ENCODE measurements at regions not wholly inside any gene's neighbourhood (a gene's known extent, or its start where the extent isn't known, plus 50 kb on each side); places are given as distances from the start of the nearest gene placed in this dataset.
A peak's percentile ranks its signal among the peaks of the same experiment; 100 is the strongest.

DNA sequence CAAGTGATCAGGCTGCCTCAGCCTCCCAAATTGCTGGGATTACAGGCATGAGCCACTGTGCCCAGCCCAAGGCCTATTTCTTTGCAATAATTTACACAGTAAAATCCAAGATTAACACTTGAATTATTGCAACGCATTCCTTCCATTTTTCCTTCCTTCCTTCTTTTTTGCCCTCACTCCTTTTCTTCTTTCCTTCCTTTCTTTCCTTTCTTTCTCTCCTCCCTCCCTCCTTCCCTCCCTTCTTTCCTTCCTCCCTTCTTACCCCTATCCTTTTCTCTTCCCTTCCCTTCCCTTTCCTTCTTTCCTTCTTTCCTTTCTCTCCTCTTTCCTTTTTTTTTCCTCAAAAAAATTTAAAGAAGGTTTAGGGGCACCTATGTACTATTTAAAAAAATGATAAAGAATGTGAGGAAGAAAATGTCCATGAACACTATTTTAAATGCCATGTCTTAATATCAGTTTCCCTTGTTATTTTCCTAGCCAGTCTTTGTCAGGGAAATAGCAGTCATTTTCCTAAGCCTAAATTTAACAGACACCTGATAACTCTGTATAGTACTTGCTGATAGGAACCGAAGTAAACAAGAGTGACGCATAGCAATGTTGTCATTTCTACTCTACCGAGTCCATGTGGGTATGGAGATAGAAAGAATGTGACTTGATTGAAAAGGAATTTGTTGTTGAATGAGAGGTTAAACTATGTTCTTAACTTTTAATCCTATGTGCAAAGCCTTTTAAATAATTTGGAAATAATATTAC lies 79.8 kb upstream of the HMCN1 start:
- H3K4me3 ChIP-seq: no peak overlapping the region
- no peak overlapping the region for H3K27ac ChIP-seq
- H3K4me1 ChIP-seq: peaks cover 15% of the 10 kb centered on the region
- no peak for TF ChIP-seq JUN (IDR thresholded peaks at IDR 0.05)
- TF ChIP-seq KDM5A (IDR thresholded peaks at IDR 0.05): no peak
- no peak for TF ChIP-seq CBX8 (IDR thresholded peaks at IDR 0.05)
- no peak for TF ChIP-seq CEBPB (IDR thresholded peaks at IDR 0.05)
- TF ChIP-seq, protein P1, sequence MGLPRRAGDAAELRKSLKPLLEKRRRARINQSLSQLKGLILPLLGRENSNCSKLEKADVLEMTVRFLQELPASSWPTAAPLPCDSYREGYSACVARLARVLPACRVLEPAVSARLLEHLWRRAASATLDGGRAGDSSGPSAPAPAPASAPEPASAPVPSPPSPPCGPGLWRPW (IDR thresholded peaks at IDR 0.05): no peak
- TF ChIP-seq BHLHE40 (IDR thresholded peaks at IDR 0.05; ENCODE audit: low read depth, low read length): no peak
- TF ChIP-seq GATA3 (IDR thresholded peaks at IDR 0.05; ENCODE audit: borderline replicate concordance): no peak
- TF ChIP-seq EHMT2 (IDR thresholded peaks at IDR 0.05; ENCODE audit: low read depth): no peak
- ChIA-PET CTCF (no interaction called here), POLR2A (no interaction called here)
- WGBS (ENCODE audit: missing lambda C conversion rate): 70% methylated on average over 4 of the region's 4 CpGs
- FAIRE-seq (no peak), ATAC-seq (no peak), DNase-seq (ENCODE audit: low read depth in 1 of 2, low spot score in 1 of 2) (no peak)
- H3K4me2 ChIP-seq: no peak overlapping the region
- H3K9me3 ChIP-seq: no peaks in the 10 kb centered on the region

GRCh38 chr1:185653615-185654014 lies 80.6 kb upstream of the HMCN1 start:
- no peak for TF ChIP-seq RFX5 (IDR thresholded peaks at IDR 0.05)
- TF ChIP-seq ZSCAN20 (CRISPR knock-in tag; IDR thresholded peaks at IDR 0.05): no peak

GRCh38 chr1:185652348-185652747 lies 81.8 kb upstream of the HMCN1 start:
- ATAC-seq (peak in 1 of 2 experiments; percentile 65; a peak in 2 of 6 replicates), DNase-seq (ENCODE audit: low read depth in 1 of 2, low spot score in 1 of 2) (peak in 1 of 2 experiments; percentile 53), FAIRE-seq (no peak)
- WGBS (ENCODE audit: missing lambda C conversion rate): 74% methylated on average over 2 of the region's 2 CpGs
- CTCF ChIA-PET: interaction anchor here (0.6 to 3.0 kb wide), 4 partner anchors 13 to 160 kb away, joined by 3 to 10 read pairs (median 4); no protein-coding TSS in a partner anchor
- H3K4me2 ChIP-seq: no peak overlapping the region
- POLR2A ChIA-PET: interaction anchor here (1.0 kb wide), 1 partner anchor 335 kb away, joined by 6 read pairs; the partner anchor contains the start of gene IVNS1ABP
- peaks cover 5% of the 10 kb centered on the region; the same call in 2 of the 3 replicates for H3K9me3 ChIP-seq
- no peak overlapping the region for H3K4me3 ChIP-seq
- peak; percentile 83; the same call in 1 of the 2 replicates for TF ChIP-seq ESRRA (IDR thresholded peaks at IDR 0.05; ENCODE audit: borderline replicate concordance, low read length)
- peak in 1 of 2 experiments; percentile 53; a peak in 2 of 5 replicates for TF ChIP-seq RAD21 (conservative IDR thresholded peaks at IDR 0.05 in 1 of 2, IDR thresholded peaks at IDR 0.05 in 1 of 2)
- TF ChIP-seq, protein P2, sequence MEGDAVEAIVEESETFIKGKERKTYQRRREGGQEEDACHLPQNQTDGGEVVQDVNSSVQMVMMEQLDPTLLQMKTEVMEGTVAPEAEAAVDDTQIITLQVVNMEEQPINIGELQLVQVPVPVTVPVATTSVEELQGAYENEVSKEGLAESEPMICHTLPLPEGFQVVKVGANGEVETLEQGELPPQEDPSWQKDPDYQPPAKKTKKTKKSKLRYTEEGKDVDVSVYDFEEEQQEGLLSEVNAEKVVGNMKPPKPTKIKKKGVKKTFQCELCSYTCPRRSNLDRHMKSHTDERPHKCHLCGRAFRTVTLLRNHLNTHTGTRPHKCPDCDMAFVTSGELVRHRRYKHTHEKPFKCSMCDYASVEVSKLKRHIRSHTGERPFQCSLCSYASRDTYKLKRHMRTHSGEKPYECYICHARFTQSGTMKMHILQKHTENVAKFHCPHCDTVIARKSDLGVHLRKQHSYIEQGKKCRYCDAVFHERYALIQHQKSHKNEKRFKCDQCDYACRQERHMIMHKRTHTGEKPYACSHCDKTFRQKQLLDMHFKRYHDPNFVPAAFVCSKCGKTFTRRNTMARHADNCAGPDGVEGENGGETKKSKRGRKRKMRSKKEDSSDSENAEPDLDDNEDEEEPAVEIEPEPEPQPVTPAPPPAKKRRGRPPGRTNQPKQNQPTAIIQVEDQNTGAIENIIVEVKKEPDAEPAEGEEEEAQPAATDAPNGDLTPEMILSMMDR (IDR thresholded peaks at IDR 0.05): 0 out of 3 replicates have a peak, but pooled peaks have one; percentile 21
- TF ChIP-seq NPAS2 (CRISPR knock-in tag; IDR thresholded peaks at IDR 0.05; ENCODE audit: borderline replicate concordance): no peak
- H3K27ac ChIP-seq: no peak overlapping the region
- H3K4me1 ChIP-seq: peaks cover 20% of the 10 kb centered on the region

More at GRCh38 chr1:185653615-185654014, 80.6 kb upstream of the HMCN1 start:
- no peak overlapping the region for H3K27ac ChIP-seq
- ATAC-seq (no peak), FAIRE-seq (no peak), DNase-seq (ENCODE audit: low read depth in 1 of 2, low spot score in 1 of 2) (no peak)
- WGBS (ENCODE audit: missing lambda C conversion rate): 90% methylated on average over 1 of the region's 1 CpG
- POLR2A ChIA-PET: no interaction called here
- H3K4me3 ChIP-seq: no peak overlapping the region
- H3K4me1 ChIP-seq: peaks cover 15% of the 10 kb centered on the region
- CTCF ChIA-PET: interaction anchor here (3.0 kb wide), 1 partner anchor 17 kb away, joined by 10 read pairs; no protein-coding TSS in a partner anchor
- no peaks in the 10 kb centered on the region for H3K9me3 ChIP-seq
- H3K4me2 ChIP-seq: no peak overlapping the region

DNA sequence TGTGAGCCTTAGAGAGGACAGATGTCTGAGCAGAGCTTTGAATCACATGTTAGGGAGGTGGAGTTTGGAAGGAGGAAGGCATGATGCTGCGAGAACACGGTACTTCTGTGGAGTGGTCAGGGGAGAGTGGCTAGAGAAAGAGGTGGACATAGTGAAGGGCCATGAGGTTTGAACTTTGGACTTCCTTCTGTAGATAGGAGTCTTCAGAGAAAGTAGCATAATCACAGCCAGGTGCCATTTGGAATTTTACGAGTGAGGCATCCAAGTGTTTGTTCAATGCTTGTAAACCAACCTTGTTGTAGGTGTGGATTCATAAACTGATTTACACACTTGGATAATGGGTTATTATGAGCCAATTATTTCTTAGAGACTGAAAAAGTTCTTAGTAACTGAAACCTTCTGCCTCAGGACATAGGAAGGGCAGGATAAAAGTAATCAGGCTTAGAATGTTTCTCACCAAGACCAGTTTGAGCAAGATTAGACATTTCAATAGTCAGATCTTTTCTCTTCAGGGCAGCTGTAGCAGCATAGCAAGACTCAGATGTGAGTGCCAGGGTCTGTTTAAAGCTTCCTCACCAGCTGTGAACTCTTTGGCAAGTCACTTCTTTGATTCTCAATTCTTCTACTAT lies 83.5 kb upstream of the HMCN1 start:
- DNase-seq (ENCODE audit: low read depth in 1 of 2, low spot score in 1 of 2) (no peak), FAIRE-seq (no peak), ATAC-seq (no peak)
- POLR2A ChIA-PET: no interaction called here
- Histone ChIP-seq H3K4me2 (no peak overlapping the region), H3K9me3 (peaks cover 5% of the 10 kb centered on the region; the same call in 2 of the 3 replicates), H3K27ac (peak overlapping the region in 1 of 2 experiments; percentile 28; a peak in 2 of 6 replicates), H3K4me1 (peaks cover 32% of the 10 kb centered on the region), H3K4me3 (no peak overlapping the region)
- 81% methylated on average over 3 of the region's 3 CpGs for whole genome bisulfite sequencing (ENCODE audit: missing lambda C conversion rate)
- CTCF ChIA-PET: interaction anchor here (1.6 to 3.0 kb wide), 3 partner anchors 19 to 113 kb away, joined by 3 to 10 read pairs (median 4); no protein-coding TSS in a partner anchor
- no peak for TF ChIP-seq MYC (IDR thresholded peaks at IDR 0.05; ENCODE audit: borderline replicate concordance, low read length)
- no peak for TF ChIP-seq KDM1A (IDR thresholded peaks at IDR 0.05; ENCODE audit: low read depth)
- no peak for TF ChIP-seq SREBF2 (IDR thresholded peaks at IDR 0.05)
- no peak for TF ChIP-seq CHD2 (IDR thresholded peaks at IDR 0.05; ENCODE audit: low read length, partially characterized antibody)
- TF ChIP-seq, protein P3, sequence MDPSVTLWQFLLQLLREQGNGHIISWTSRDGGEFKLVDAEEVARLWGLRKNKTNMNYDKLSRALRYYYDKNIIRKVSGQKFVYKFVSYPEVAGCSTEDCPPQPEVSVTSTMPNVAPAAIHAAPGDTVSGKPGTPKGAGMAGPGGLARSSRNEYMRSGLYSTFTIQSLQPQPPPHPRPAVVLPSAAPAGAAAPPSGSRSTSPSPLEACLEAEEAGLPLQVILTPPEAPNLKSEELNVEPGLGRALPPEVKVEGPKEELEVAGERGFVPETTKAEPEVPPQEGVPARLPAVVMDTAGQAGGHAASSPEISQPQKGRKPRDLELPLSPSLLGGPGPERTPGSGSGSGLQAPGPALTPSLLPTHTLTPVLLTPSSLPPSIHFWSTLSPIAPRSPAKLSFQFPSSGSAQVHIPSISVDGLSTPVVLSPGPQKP (IDR thresholded peaks at IDR 0.05; ENCODE audit: low read depth, low read length): no peak
- TF ChIP-seq, protein P1 (IDR thresholded peaks at IDR 0.05): no peak
- no peak for TF ChIP-seq CHD4 (IDR thresholded peaks at IDR 0.05; ENCODE audit: borderline replicate concordance)
- TF ChIP-seq HMGXB4 (CRISPR knock-in tag; IDR thresholded peaks at IDR 0.05; ENCODE audit: borderline replicate concordance): no peak
